ENCODE measurements at regions not wholly inside any gene's neighbourhood (a gene's known extent, or its start where the extent isn't known, plus 50 kb on each side); places are given as distances from the start of the nearest gene placed in this dataset.

GRCh38 chr11:43558556-43559127 lies 121.9 kb upstream of the HSD17B12 start:
- TF ChIP-seq CTCF (conservative IDR thresholded peaks at IDR 0.05; ENCODE audit: low read length), result no peak
- DNase-seq (ENCODE audit: low read depth), result no peak
- no peak overlapping the region for H3K4me3 ChIP-seq (ENCODE audit: low read length)

GRCh38 chr11:43561832-43562231 lies 118.7 kb upstream of the HSD17B12 start:
- no peak for TF ChIP-seq CTCF (conservative IDR thresholded peaks at IDR 0.05; ENCODE audit: low read length)
- no peak overlapping the region for H3K4me3 ChIP-seq (ENCODE audit: low read length)
- DNase-seq (ENCODE audit: low read depth), result no peak

- peak; percentile 54 for DNase-seq (ENCODE audit: low read depth)
- TF ChIP-seq CTCF (conservative IDR thresholded peaks at IDR 0.05; ENCODE audit: low read length), result peak; percentile 81
- no peak overlapping the region for H3K4me3 ChIP-seq (ENCODE audit: low read length)
Measured at GRCh38 chr11:43567396-43567975, 113.1 kb upstream of the HSD17B12 start.

- H3K4me3 ChIP-seq (ENCODE audit: low read length), result no peak overlapping the region
- DNase-seq (ENCODE audit: low read depth), result no peak
- TF ChIP-seq CTCF (conservative IDR thresholded peaks at IDR 0.05; ENCODE audit: low read length), result peak; percentile 60
Measured at GRCh38 chr11:43573233-43573632, 107.3 kb upstream of the HSD17B12 start.

- no peak for DNase-seq (ENCODE audit: low read depth)
- no peak overlapping the region for H3K4me3 ChIP-seq (ENCODE audit: low read length)
- TF ChIP-seq CTCF (conservative IDR thresholded peaks at IDR 0.05; ENCODE audit: low read length), result no peak
Measured at GRCh38 chr11:43573873-43574272, 106.7 kb upstream of the HSD17B12 start.

- TF ChIP-seq CTCF (conservative IDR thresholded peaks at IDR 0.05; ENCODE audit: low read length), result no peak
- DNase-seq (ENCODE audit: low read depth), result no peak
- H3K4me3 ChIP-seq (ENCODE audit: low read length), result no peak overlapping the region
Measured at GRCh38 chr11:43574411-43574810, 106.1 kb upstream of the HSD17B12 start.

All from AG10803 (cell line).